ENCODE measurements at regions not wholly inside any gene's neighbourhood (a gene's known extent, or its start where the extent isn't known, plus 50 kb on each side); places are given as distances from the start of the nearest gene placed in this dataset.
"Not testable (repeated sequence)": the region's sequence is repeated elsewhere in the genome, so short reads cannot be mapped to it uniquely, and the experiment has no call there.

GRCh38 chrX:28126886-28127285 lies 145.6 kb upstream of the DCAF8L1 start:
- no peaks in the 10 kb centered on the region for H3K4me1 ChIP-seq
- intact Hi-C loops (cut with DNase I) = no loop called here
- no peaks in the 10 kb centered on the region for H3K36me3 ChIP-seq
- no peak overlapping the region for H3K27ac ChIP-seq
- no peak for DNase-seq
- no peaks in the 10 kb centered on the region for H3K27me3 ChIP-seq
- H3K9me3 ChIP-seq = no peaks in the 10 kb centered on the region
- H3K9ac ChIP-seq (ENCODE audit: low read depth in 2 of 2, low read length in 2 of 2) = no peak overlapping the region
- no peak for TF ChIP-seq CTCF (IDR thresholded peaks at IDR 0.05)
- no peak overlapping the region for H3K4me3 ChIP-seq

- H3K27ac ChIP-seq = no peak overlapping the region
- no peak overlapping the region for H3K4me3 ChIP-seq
- TF ChIP-seq CTCF (IDR thresholded peaks at IDR 0.05) = no peak
- H3K36me3 ChIP-seq = no peaks in the 10 kb centered on the region
- no peaks in the 10 kb centered on the region for H3K9me3 ChIP-seq
- no peak overlapping the region for H3K9ac ChIP-seq (ENCODE audit: low read depth in 2 of 2, low read length in 2 of 2)
- intact Hi-C loops (cut with DNase I) = no loop called here
- no peaks in the 10 kb centered on the region for H3K4me1 ChIP-seq
- DNase-seq = no peak
- no peaks in the 10 kb centered on the region for H3K27me3 ChIP-seq
These were observed 143.2 kb upstream of the DCAF8L1 start for GRCh38 chrX:28124416-28124815.

- H3K9ac ChIP-seq (ENCODE audit: low read depth in 2 of 2, low read length in 2 of 2); H3K4me1 ChIP-seq; intact Hi-C loops (cut with DNase I); H3K27me3 ChIP-seq; DNase-seq; H3K36me3 ChIP-seq; H3K9me3 ChIP-seq; H3K4me3 ChIP-seq; H3K27ac ChIP-seq: not testable (repeated sequence)
These were observed 139.5 kb upstream of the DCAF8L1 start for GRCh38 chrX:28120580-28121245.

GRCh38 chrX:28120072-28120471 lies 138.8 kb upstream of the DCAF8L1 start:
- TF ChIP-seq CTCF (IDR thresholded peaks at IDR 0.05) = no peak
- no peaks in the 10 kb centered on the region for H3K36me3 ChIP-seq
- no peak for DNase-seq
- H3K4me3 ChIP-seq = no peak overlapping the region
- no peaks in the 10 kb centered on the region for H3K9me3 ChIP-seq
- intact Hi-C loops (cut with DNase I) = no loop called here
- no peaks in the 10 kb centered on the region for H3K4me1 ChIP-seq
- no peaks in the 10 kb centered on the region for H3K27me3 ChIP-seq
- H3K27ac ChIP-seq = no peak overlapping the region
- no peak overlapping the region for H3K9ac ChIP-seq (ENCODE audit: low read depth in 2 of 2, low read length in 2 of 2)

- intact Hi-C loops (cut with DNase I) = no loop called here
- H3K27me3 ChIP-seq = no peaks in the 10 kb centered on the region
- H3K9ac ChIP-seq (ENCODE audit: low read depth in 2 of 2, low read length in 2 of 2) = no peak overlapping the region
- H3K9me3 ChIP-seq = no peaks in the 10 kb centered on the region
- no peak overlapping the region for H3K27ac ChIP-seq
- no peak for DNase-seq
- TF ChIP-seq CTCF (IDR thresholded peaks at IDR 0.05) = no peak
- H3K4me1 ChIP-seq = no peaks in the 10 kb centered on the region
- H3K4me3 ChIP-seq = no peak overlapping the region
- H3K36me3 ChIP-seq = no peaks in the 10 kb centered on the region
These were observed 127.1 kb upstream of the DCAF8L1 start for GRCh38 chrX:28108186-28108945.

- DNase-seq = no peak
- no peak for TF ChIP-seq CTCF (IDR thresholded peaks at IDR 0.05)
- H3K27me3 ChIP-seq = no peaks in the 10 kb centered on the region
- no peak overlapping the region for H3K9ac ChIP-seq (ENCODE audit: low read depth in 2 of 2, low read length in 2 of 2)
- no peaks in the 10 kb centered on the region for H3K36me3 ChIP-seq
- intact Hi-C loops (cut with DNase I) = no loop called here
- H3K9me3 ChIP-seq = no peaks in the 10 kb centered on the region
- no peak overlapping the region for H3K4me3 ChIP-seq
- no peaks in the 10 kb centered on the region for H3K4me1 ChIP-seq
- no peak overlapping the region for H3K27ac ChIP-seq
These were observed 117.9 kb upstream of the DCAF8L1 start for GRCh38 chrX:28099166-28099565.

Measured in colonic mucosa (tissue), 4 donors.